Neural cell (in vitro differentiated cells): ENCODE measurements at regions not wholly inside any gene's neighbourhood (a gene's known extent, or its start where the extent isn't known, plus 50 kb on each side); places are given as distances from the start of the nearest gene placed in this dataset.

Source experiments
- H2AFZ ChIP-seq: fragments of 200-600, 300-800 bp; sonication (generic), shearing (Covaris generic); 2 replicates; pipeline ENCODE4 v1.6.0; 2014; ENCODE audit warnings: low read depth, mild to moderate bottlenecking, antibody characterized with exemption, low read length, moderate library complexity
- H3F3A ChIP-seq: fragments of 200-600 bp; shearing (Covaris generic); 2 replicates; pipeline ENCODE4 v1.6.1; 2016; ENCODE audit warnings: mild to moderate bottlenecking, moderate library complexity, mixed read lengths, antibody characterized with exemption, low read length; ENCODE audit not compliant: insufficient read depth, poor library complexity, severe bottlenecking
- H3K27ac ChIP-seq: fragments of 200-600, 300-800 bp; sonication (generic), shearing (Covaris generic); 2 replicates; pipeline ENCODE4 v1.5.1; 2014; ENCODE audit warnings: mild to moderate bottlenecking, low read length, moderate library complexity
- H3K27me3 ChIP-seq: fragments of 300-800, 200-600 bp; sonication (generic), shearing (Covaris generic); 2 replicates; pipeline ENCODE4 v1.6.0; 2014; ENCODE audit warnings: mild to moderate bottlenecking, low read depth, low read length, moderate library complexity; ENCODE audit not compliant: insufficient read depth
- H3K36me3 ChIP-seq: fragments of 300-800, 200-600 bp; sonication (generic), shearing (Covaris generic); 2 replicates; pipeline ENCODE4 v1.5.1; 2014; ENCODE audit warnings: mild to moderate bottlenecking, antibody characterized with exemption, low read length, moderate library complexity; ENCODE audit not compliant: insufficient read depth
- H3K4me2 ChIP-seq: fragments of 300-800, 200-600 bp; sonication (generic), shearing (Covaris generic); 2 replicates; pipeline ENCODE4 v1.6.0; 2014; ENCODE audit warnings: mild to moderate bottlenecking, low read length
- H3K4me3 ChIP-seq: fragments of 300-800, 200-600 bp; sonication (generic), shearing (Covaris generic); 2 replicates; pipeline ENCODE4 v1.5.1; 2014; ENCODE audit warnings: mild to moderate bottlenecking, low read length, moderate library complexity
- H3K79me2 ChIP-seq: fragments of 200-600 bp; shearing (Covaris generic); replicated peaks from 2 replicates; pipeline ENCODE4 v1.6.0; 2014; ENCODE audit warnings: mild to moderate bottlenecking, low read length, moderate library complexity; ENCODE audit not compliant: insufficient read depth
- H3K9ac ChIP-seq: fragments of 300-800, 200-600 bp; sonication (generic), shearing (Covaris generic); 2 replicates; pipeline ENCODE4 v1.6.1; 2016; ENCODE audit warnings: mild to moderate bottlenecking, low read length, mixed read lengths
- H3K9me2 ChIP-seq: fragments of 200-600 bp; shearing (Covaris generic); 2 replicates; pipeline ENCODE4 v1.6.1; 2016; ENCODE audit warnings: mild to moderate bottlenecking, low read length, mixed read lengths; ENCODE audit not compliant: insufficient read depth
- H3K9me3 ChIP-seq: fragments of 200-600, 300-800 bp; sonication (generic), shearing (Covaris generic); 2 replicates; pipeline ENCODE4 v1.6.1; 2016; ENCODE audit warnings: mild to moderate bottlenecking, mixed run types, low read length, moderate library complexity, mixed read lengths
- H4K20me1 ChIP-seq: fragments of 200-600 bp; shearing (Covaris generic); 2 replicates; pipeline ENCODE4 v1.6.1; 2016; ENCODE audit warnings: mild to moderate bottlenecking, mixed run types; ENCODE audit not compliant: insufficient read depth
- CTCF ChIP-seq: fragments of 450-650 bp; IDR thresholded peaks from 2 replicates; pipeline ENCODE4 v1.5.1; 2014; ENCODE audit warnings: antibody characterized with exemption, mild to moderate bottlenecking, moderate library complexity; ENCODE audit not compliant: poor library complexity, severe bottlenecking
- EP300 ChIP-seq: fragments of 450-650 bp; conservative IDR thresholded peaks from 2 replicates; pipeline ENCODE4 v1.6.1; 2014; ENCODE audit warnings: antibody characterized with exemption, mild to moderate bottlenecking, moderate library complexity; ENCODE audit not compliant: poor library complexity, severe bottlenecking
- EZH2 ChIP-seq: fragments of 200-600, 300-800 bp; shearing (Covaris generic), sonication (generic); IDR thresholded peaks from 2 replicates; pipeline ENCODE4 v1.6.1; 2014; ENCODE audit warnings: antibody characterized with exemption, low read length, borderline replicate concordance, mild to moderate bottlenecking; ENCODE audit not compliant: insufficient read depth, poor library complexity, severe bottlenecking
- MXI1 ChIP-seq: fragments of 450-650 bp; conservative IDR thresholded peaks from 2 replicates; pipeline ENCODE4 v1.6.1; 2014; ENCODE audit warnings: antibody characterized with exemption, mild to moderate bottlenecking; ENCODE audit not compliant: poor library complexity, severe bottlenecking
- POLR2AphosphoS5 ChIP-seq: IDR thresholded peaks from 2 replicates; pipeline ENCODE4 v1.6.1; 2012
- RAD21 ChIP-seq: fragments of 450-650 bp; conservative IDR thresholded peaks from 2 replicates; pipeline ENCODE4 v1.6.1; 2014; ENCODE audit warnings: antibody characterized with exemption, mild to moderate bottlenecking, moderate library complexity
- REST ChIP-seq: IDR thresholded peaks from 2 replicates; pipeline ENCODE4 v1.6.1; 2012; ENCODE audit warnings: borderline replicate concordance
- SMC3 ChIP-seq: fragments of 450-650 bp; conservative IDR thresholded peaks from 2 replicates; pipeline ENCODE4 v1.6.1; 2014; ENCODE audit warnings: antibody characterized with exemption, mild to moderate bottlenecking, moderate library complexity; ENCODE audit not compliant: poor library complexity
- TAF1 ChIP-seq: IDR thresholded peaks from 2 replicates; pipeline ENCODE4 v1.6.1; 2012; ENCODE audit warnings: low read depth

GRCh38 chr12:27162229-27162537 is 79.8 kb upstream of the C12orf71 start:
- Histone ChIP-seq H3K4me3 (no peak overlapping the region), H3K27me3 (no peaks in the 10 kb centered on the region), H2AFZ (no peak overlapping the region), H3K9ac (no peak overlapping the region), H3K9me3 (no peaks in the 10 kb centered on the region), H3K36me3 (no peaks in the 10 kb centered on the region), H3K27ac (no peak overlapping the region), H3K9me2 (no peaks in the 10 kb centered on the region), H3K79me2 (no peaks in the 10 kb centered on the region), H3F3A (no peaks in the 10 kb centered on the region), H4K20me1 (no peaks in the 10 kb centered on the region), H3K4me2 (no peak overlapping the region)
- no peak for TF ChIP-seq RAD21
- TF ChIP-seq EP300 = no peak
- TF ChIP-seq EZH2 = no peak
- TF ChIP-seq POLR2AphosphoS5 = no peak
- TF ChIP-seq MXI1 = no peak
- TF ChIP-seq SMC3 = no peak
- no peak for TF ChIP-seq CTCF
- no peak for TF ChIP-seq REST
- TF ChIP-seq TAF1 = no peak

- H3K27ac ChIP-seq = no peak overlapping the region
- no peaks in the 10 kb centered on the region for H4K20me1 ChIP-seq
- no peak overlapping the region for H3K4me3 ChIP-seq
- no peaks in the 10 kb centered on the region for H3K27me3 ChIP-seq
- H3K9me3 ChIP-seq = no peaks in the 10 kb centered on the region
- no peak overlapping the region for H3K4me2 ChIP-seq
- TF ChIP-seq CTCF (no peak), POLR2AphosphoS5 (no peak)
- no peaks in the 10 kb centered on the region for H3F3A ChIP-seq
- no peak overlapping the region for H3K9ac ChIP-seq
- no peaks in the 10 kb centered on the region for H3K79me2 ChIP-seq
- H3K9me2 ChIP-seq = no peaks in the 10 kb centered on the region
- H2AFZ ChIP-seq = no peak overlapping the region
- H3K36me3 ChIP-seq = no peaks in the 10 kb centered on the region
Observed at GRCh38 chr12:27163048-27163715, 80.8 kb upstream of the C12orf71 start.
